OCI-LY7 (cell line): ENCODE measurements at regions not wholly inside any gene's neighbourhood (a gene's known extent, or its start where the extent isn't known, plus 50 kb on each side); places are given as distances from the start of the nearest gene placed in this dataset.

Experiments used
- EZH2phosphoT487 ChIP-seq: fragments of 200-600 bp; sonication (generic); IDR thresholded peaks from 2 replicates; pipeline ENCODE4 v1.6.1; 2018; ENCODE audit warnings: low read depth, borderline replicate concordance, mild to moderate bottlenecking, mixed run types, antibody characterized with exemption, low read length, moderate library complexity, mixed read lengths
- TF ChIP-seq, protein P1 (sequence below): fragments of 200-600 bp; sonication (generic); conservative IDR thresholded peaks from 2 replicates; pipeline ENCODE4 v1.5.1; 2014; ENCODE audit warnings: mild to moderate bottlenecking, antibody characterized with exemption, low read length, moderate library complexity, mixed read lengths

- TF ChIP-seq, protein P1, sequence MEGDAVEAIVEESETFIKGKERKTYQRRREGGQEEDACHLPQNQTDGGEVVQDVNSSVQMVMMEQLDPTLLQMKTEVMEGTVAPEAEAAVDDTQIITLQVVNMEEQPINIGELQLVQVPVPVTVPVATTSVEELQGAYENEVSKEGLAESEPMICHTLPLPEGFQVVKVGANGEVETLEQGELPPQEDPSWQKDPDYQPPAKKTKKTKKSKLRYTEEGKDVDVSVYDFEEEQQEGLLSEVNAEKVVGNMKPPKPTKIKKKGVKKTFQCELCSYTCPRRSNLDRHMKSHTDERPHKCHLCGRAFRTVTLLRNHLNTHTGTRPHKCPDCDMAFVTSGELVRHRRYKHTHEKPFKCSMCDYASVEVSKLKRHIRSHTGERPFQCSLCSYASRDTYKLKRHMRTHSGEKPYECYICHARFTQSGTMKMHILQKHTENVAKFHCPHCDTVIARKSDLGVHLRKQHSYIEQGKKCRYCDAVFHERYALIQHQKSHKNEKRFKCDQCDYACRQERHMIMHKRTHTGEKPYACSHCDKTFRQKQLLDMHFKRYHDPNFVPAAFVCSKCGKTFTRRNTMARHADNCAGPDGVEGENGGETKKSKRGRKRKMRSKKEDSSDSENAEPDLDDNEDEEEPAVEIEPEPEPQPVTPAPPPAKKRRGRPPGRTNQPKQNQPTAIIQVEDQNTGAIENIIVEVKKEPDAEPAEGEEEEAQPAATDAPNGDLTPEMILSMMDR: no peak
- TF ChIP-seq EZH2phosphoT487: no peak
Observed at GRCh38 chr19:28908941-28909340, 304.0 kb downstream of the UQCRFS1 start.
